ENCODE measurements at regions not wholly inside any gene's neighbourhood (a gene's known extent, or its start where the extent isn't known, plus 50 kb on each side); places are given as distances from the start of the nearest gene placed in this dataset.
"Not testable (repeated sequence)": the region's sequence is repeated elsewhere in the genome, so short reads cannot be mapped to it uniquely, and the experiment has no call there.

DNA sequence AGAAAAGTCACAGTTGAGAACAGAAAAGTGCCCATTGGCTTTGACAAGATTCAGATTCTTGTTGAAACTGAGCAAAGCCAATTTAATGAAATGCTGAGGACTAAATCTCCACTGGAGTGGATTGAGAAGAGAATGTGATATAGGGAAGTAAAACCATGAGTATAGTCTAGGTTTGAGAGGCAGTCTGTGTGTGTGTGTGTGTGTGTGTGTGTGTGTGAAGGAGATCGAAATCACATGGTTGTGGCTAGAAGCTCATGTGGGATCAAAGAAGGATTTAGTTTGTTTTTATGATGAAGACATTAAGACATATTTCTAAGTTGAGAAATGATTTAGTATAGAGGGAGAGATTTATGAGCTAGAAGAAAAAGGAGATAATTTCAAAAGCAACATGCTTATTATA lies 275.7 kb upstream of the DAB2 start:
- no peak for DNase-seq (ENCODE audit: low read depth in 2 of 2)

DNA sequence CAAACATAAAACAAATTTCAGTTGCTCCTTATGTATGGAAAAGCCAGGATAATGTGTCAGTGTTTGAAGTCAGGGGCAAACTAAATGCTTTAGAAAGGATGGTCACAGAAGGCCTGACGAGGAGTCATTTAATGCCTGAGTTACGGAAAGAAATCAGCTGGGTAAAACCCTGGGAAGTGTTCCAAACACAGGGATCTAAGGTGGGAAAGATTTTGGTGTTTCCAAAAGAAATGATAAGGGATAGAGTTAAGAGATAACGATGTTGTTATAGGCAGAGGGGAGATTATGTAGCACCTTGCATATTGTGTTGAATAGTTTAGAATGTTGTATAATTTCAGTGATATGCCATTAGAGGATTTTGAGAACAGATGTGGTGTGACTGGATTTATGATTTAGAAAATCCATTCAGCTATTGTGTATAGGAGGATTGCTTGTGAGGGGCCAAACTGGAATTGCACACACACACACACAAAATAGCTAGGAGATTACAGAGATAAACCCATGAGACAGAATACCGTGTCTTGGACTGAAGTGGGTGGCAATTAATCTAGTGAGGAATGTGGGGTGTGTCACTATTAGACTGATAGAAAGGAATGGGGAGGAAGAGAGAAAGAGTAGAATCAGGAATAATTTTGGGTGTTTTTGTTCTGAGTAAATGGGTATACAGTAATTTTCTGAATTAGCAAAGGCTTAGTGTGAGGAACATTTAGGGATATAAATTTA lies 274.2 kb upstream of the DAB2 start:
- no peak for DNase-seq (ENCODE audit: low read depth in 2 of 2)

DNA sequence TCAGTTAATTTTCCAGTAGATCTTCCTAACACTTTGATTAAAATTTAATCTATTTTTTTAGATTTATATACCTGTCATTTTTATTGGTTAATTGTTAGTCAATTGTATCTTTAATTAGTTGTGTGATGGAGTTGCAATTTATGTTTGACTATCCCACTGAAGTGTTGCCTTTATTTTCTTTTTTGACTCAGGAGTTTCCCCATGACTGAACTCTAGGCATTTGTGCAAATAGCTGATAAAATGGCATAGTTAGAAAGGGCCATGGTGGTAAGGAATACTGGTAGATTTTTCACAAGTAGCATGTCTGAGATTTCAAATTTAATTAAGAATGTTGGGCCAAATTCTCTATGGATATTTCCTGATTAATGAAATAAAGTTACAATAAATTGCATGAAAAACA lies 273.1 kb upstream of the DAB2 start:
- no peak for DNase-seq (ENCODE audit: low read depth in 2 of 2)

DNA sequence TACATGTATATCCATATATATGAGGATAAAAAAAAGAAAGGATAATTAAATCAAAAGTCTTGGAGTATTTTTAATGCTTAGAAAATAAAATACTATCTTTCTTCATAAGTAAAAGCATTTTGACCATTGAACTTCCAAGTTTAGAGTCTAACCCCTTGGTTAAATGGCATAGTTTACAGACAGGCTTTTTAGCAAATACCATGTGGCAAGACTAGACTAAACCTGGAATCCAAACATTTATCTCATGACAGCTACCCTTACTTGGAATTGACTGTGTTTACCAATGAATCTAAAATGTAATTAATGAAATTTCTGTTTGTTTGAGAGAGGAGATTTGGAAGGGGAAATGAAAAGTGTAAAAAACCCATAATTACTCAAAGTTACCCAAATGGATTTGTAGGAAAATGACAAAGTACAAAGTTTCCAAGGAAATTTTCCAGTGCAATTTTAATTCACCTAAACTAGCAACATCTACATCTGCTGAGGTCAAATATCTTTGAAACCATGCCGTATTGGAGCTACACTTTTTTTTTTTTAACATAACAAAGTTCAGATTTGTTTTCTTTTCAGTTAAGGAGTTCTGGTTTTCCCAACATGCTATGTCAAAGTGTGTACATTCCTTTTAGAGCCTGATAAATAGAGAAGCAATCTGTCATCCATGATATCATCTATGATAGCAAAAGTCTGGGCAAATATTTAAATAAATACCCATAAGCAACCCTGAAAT lies 272.1 kb upstream of the DAB2 start:
- DNase-seq (ENCODE audit: low read depth in 2 of 2) = no peak

DNA sequence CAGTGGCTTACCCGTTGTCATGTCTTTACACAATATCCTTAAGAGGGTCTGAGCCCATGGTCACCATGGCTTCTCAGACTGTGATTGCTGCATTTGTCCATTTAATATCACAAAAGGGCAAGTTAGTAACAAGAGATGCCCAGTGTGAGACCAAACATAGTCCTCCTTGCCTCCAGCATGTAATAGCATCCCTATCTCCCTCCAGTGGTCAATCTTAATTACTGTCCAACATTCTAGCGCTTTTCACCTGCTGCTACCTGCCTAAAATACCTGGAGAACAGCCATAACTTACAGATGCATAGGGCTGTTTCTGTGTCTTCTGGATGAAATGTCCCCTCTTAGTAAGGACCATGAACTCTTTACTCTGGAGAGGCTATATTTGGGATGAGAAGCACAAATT lies 267.2 kb upstream of the DAB2 start:
- no peak for DNase-seq (ENCODE audit: low read depth in 2 of 2)

DNA sequence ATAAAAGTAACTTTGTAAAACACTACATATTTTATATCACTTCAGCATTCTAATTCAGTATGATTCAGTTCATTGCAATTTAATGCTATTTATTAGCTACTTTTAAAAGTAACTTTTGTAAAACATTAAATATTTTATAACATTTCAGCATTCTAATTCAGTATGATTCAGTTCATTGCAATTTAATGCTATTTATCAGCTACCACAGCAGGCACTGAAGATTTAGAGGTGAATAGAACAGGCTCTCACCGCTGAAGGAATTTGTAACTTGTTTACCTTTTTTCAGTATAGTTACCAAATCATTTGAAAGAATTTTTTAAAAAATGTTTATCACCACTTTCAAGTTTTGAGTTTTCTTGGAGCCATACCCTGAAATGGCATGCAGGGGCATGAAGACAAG lies 266.4 kb upstream of the DAB2 start:
- DNase-seq (ENCODE audit: low read depth in 2 of 2) = no peak

DNA sequence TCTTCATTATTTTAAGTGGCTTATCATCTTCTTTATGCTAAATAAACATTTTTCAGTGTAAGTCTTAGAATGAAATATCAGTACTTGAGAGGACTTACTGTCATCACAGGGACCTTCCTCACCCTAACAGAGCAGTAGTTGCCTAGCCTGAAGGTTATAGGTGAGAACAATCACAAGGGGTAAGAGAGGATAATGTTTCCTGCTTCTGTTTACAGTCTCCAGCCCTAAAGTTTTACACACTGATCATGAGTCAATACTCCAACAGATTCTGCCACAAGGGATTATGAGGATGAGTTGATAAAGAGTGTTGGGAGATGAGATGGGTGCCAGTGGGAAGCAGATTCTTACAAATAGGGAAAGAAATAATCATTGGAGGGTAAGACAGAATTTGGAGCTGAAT lies 265.1 kb upstream of the DAB2 start:
- no peak for DNase-seq (ENCODE audit: low read depth in 2 of 2)

DNA sequence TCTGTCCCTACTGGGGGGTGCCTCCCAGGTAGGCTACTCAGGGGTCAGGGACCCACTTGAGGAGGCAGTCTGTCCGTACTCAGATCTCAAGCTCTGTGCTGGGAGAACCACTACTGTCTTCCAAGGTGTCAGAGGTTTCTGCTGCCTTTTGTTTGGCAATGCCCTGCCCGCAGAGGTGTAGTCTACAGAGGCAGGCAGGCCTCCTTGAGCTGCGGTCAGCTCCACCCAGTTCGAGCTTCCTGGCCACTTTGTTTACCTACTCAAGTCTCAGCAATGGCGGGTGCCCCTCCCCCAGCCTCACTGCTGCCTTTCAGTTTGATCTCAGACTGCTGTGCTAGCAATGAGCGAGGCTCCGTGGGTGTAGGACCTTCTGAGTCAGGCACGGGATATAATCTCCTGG lies 263.1 kb upstream of the DAB2 start:
- DNase-seq (ENCODE audit: low read depth in 2 of 2) = not testable (repeated sequence)

DNA sequence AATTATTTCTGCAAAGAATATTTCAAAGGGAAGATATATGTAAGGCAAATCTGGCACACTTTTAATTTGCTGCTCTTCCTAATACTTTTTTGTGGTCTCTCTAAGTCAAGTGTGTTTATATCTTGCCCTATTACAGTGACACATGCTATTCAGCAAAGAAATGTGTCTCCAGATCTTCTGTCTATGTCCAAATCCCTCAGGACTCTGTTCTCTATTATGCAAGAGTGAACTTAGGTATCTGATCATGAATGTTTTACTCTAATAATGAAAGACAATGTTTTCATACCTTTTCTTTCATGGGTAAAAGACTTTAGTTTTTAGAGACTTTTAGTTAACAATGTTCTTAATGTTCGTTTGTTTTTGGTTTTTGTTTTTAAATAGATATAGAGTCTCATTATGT lies 255.4 kb upstream of the DAB2 start:
- no peak for DNase-seq (ENCODE audit: low read depth in 2 of 2)

DNA sequence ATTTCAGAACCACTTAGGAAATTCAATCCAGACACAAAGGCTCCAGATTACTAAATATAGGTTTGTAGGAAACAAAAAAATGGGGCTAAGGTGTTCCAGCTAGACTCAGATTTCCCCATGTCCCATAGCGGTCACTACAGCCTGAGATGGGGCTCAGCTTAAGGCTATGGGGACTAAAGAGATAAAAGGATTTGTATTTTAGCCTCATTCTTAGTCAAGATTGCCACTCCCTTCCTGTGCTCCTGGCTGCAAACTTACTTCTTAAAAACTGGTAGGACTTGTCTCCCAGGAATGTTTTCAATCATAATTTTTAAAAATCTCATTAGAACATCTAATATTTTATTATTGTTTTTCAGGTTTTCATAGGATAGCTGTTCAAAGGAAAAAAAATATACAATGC lies 253.8 kb upstream of the DAB2 start:
- no peak for DNase-seq (ENCODE audit: low read depth in 2 of 2)

DNA sequence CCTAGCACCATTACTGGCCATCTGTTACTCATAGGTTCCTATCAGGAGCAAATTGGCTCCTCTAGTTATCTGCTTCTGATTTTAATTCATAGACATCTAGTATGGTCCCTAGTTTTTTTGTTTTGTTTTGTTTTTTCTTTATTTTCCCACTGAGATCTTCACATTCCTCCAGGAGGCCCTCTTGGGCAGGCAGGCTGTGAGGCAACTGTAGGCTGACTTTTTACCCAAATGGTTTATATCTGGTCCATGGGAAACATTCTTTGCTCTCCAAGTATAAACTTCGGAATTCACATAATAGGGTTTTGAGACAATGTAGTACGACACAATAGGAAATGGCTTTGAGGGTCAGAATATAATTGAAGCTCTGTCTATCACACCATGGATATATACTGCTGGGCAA lies 250.9 kb upstream of the DAB2 start:
- no peak for DNase-seq (ENCODE audit: low read depth in 2 of 2)

DNA sequence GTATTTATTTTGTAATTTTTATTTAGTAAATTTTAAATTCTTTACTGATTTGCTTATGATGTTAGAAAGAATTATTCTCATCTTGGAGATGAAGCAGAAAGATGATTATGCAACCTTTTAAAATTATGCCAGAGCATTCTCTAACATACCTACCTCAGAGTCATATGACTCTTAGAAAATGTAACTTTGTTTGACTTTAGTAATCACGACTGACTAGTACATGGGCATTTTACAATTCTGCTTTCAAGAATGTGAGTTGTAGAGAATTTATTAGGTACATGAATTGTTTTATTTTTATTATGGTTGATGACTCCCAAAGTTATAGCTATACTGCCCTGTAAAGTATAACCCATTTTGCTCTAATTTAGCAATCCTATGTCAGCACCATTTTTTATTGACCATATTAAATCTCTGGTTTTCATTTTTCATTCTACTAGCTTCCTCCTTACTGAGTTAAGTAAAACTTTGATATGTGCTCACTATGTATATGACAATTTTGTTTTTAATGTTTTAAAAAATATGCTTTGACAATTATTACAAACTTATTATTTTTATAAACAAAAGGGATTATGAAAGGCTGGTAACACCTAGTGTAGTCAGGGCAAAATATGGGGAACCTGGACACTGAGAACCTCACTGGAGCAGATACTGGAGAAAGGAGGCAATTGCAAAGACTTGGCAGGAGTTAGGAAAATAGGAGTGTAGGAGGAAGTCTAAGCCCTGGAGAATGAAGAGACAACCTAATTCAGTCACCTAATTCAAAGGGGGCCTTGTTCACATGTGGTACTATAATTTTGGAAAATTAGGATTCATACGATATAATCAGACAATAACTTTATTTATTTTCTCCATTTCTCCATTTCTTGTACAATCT lies 249.7 kb upstream of the DAB2 start:
- DNase-seq (ENCODE audit: low read depth in 2 of 2) = no peak

DNA sequence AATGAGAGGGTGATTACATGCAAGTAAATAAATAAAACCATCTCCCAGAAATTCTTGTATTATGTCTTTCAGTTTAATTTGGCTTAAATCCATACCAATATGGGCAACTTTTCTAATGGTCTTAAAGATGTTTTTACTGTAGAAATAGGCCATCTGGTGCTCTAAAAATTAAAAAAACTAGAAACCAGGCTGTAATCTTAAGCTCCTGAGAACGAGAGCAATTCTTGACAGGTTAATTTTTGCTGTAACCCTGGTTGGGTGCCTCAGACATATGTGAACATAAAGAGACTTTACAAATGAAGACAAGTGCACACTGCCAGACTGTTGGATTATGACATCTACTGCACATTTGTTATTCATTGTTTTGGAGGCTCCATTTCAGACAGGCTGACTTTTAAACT lies 246.8 kb upstream of the DAB2 start:
- no peak for DNase-seq (ENCODE audit: low read depth in 2 of 2)

DNA sequence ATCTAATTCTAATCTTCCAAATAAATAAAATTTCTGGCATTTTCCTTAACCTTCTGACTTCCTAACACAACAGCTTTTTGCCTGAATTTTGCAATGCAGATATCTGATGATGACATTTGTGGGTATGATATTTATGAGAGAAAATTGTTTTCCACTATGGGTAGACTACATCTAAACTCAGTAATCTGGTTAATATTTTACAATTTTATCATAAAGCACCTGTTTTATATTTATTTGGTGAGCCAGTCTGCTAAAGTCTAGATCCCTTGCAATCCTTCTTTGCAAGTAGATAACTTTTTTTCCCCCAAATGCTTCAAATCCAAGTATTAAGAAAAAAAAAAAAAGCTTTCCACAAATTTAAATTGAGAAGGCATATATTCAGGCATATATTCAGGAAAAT lies 246.2 kb upstream of the DAB2 start:
- no peak for DNase-seq (ENCODE audit: low read depth in 2 of 2)

DNA sequence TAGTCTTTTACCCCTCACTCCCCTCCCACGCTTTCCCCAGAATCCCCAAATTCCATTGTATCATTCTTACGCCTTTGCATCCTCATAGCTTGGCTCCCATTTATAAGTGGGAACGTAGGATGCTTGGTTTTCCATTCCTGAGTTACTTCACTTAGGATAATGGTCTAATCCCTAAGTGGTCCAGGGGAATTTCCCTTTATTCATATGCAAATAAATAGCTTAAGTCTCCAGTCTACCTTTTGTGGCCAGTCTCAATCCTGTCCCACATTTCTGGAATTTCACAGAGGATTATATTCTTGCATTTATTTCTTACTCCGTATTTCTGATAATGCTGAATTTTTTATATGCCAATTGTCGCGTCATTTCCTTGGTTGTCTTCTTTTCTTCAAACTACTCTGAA lies 245.6 kb upstream of the DAB2 start:
- no peak for DNase-seq (ENCODE audit: low read depth in 2 of 2)

DNA sequence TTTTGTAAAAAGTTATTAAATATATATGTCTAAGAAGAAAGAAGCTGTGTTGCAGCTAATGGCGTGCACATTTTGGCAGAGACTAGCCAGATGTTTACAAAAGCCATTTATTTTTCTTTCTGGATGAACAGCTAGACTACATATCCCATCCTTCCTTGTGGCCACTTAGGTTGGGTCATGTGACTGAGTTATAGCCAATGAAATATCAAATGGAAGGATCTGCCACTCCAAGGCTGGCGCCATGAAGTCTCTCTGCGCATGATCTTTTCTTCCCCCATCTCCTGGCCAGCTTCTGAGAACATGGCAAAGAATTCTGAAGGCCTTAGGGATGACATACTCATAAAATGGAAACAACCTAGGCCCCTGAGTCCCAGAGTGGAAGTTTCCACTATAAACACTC lies 244.2 kb upstream of the DAB2 start:
- DNase-seq (ENCODE audit: low read depth in 2 of 2) = no peak

DNA sequence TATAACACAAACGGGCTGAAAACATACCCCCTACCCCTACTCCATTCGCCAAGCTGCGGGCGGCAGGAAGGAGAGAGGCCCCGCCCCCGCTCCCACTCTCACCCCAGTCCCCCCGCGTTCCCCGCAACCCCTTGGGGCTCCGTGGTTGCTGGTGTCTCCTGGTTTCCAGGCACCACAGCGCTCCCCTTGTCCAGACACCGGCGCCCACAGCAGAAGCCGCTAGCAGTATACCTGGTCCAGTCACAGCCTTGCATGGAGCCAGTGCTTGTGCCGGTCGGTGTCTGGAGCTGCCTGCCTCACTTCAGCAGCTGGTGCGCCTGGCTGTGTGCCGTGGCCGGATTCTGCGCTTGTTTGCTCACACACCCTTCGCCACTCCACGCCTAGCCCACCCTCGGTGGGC lies 240.5 kb upstream of the DAB2 start:
- no peak for DNase-seq (ENCODE audit: low read depth in 2 of 2)

DNA sequence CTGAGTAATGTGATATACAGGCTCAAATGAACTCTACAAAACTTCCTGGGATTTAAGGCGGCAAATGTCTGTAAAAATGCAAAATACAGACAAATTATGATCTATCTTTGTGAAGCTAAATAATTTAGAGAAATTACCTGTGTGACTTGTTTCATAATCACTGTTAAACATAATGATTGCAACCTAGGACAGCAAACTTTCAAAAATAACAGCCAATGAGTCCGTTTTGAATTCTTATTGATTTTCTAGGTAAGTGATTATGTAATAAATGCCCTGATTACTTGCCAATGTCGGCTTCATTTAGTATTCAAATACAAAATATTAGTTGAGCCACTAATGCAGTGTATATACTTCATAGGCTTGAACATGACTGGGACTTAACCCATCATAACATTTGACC lies 238.2 kb upstream of the DAB2 start:
- no peak for DNase-seq (ENCODE audit: low read depth in 2 of 2)

DNA sequence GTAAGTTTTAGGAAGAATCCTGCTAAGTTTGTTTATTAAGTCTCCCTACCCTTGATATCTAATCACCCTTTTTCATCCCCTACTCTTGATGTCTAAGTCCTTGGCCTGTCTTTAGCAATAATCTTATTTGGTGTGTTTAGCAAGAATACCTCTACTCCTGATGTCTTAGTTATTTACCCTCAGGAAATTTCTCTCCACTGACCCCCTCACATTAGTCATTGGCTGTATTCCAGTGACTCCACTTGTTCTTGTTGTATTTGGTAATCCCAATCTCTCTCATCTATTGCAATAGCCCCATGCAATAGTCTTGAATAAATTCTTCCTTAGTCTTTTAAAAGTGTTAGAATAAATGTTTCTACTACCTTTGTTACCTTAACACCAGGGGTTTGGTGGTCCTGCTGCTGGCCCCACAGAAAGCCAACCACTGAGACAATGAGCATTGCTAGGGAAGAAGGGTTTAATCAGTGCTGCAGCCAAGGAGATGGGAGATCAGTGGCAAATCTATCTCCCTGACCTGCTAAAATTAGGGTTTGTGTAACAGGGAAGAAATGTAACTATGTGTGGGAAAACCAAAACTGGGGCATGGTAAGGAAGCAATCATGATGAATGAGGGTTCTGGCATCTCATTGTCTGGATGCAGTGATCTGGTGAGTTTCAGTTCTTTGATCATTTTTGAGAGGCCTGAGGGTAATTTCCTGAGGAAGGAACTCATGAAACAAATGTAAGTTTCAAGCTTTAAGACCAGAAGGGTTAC lies 236.4 kb upstream of the DAB2 start:
- no peak for DNase-seq (ENCODE audit: low read depth in 2 of 2)

DNA sequence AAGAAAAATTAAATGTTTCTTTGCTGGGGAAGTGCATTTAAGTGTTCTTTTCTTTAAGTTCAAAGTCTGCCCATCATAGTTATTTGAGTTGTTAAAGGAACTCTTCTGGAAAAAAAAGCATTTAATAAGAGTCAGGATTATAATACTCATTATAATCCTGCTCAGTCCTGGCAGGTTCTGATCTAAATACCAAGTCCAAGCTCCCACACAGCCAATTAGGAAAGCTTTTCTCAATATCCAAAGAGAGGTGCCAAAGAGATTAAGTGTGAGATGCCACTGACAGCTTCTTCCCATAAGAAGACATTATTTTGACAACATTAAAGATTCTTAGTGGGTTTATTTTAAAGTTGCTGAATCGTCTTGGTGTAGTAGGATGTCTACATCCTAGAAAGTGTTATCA lies 235.2 kb upstream of the DAB2 start:
- DNase-seq (ENCODE audit: low read depth in 2 of 2) = no peak

DNA sequence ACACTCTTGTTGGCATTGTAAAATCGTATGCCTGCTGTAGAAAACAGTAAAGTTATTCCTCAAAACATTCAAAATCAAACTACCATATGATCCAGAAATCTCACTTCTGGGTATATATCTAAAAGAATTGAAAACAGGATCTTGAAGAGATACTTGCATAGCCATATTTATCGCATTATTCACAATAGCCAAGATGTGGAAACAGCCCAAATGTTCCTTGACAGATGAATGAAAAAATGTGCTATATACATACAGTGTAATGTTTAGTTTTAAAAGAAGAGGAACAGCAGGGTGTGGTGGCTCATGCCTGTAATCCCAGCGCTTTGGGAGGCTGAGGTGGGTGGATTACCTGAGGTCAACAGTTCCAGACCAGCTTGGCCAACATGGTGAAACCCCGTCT lies 234.1 kb upstream of the DAB2 start:
- DNase-seq (ENCODE audit: low read depth in 2 of 2) = no peak

DNA sequence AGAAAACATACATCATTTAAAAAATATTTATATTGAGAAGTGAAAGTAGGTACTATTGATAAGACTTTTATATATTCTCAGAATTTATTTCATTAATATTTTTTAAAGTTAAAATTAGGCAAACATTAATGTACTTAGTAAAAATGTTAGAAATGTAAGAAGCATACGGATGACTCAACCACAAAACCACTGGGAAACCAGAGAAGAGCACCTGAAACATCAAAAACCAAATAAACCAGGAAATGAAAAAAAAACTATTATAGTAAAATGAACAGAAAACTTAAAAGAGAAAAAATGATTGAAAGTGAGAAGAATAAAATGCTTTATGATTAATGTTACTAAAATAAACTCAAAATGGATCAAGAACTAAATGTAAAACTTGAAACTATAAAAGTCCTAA lies 233.2 kb upstream of the DAB2 start:
- DNase-seq (ENCODE audit: low read depth in 2 of 2) = no peak
